Vagina (tissue), 2 donors: ENCODE measurements at regions not wholly inside any gene's neighbourhood (a gene's known extent, or its start where the extent isn't known, plus 50 kb on each side); places are given as distances from the start of the nearest gene placed in this dataset.

Source experiments
- POLR2AphosphoS5 ChIP-seq, 2 donors: sonication (generic); formaldehyde crosslinking; IDR thresholded peaks; one replicate each; pipeline ENCODE4 v1.9.0; 2017; ENCODE audit warnings: antibody characterized with exemption in 2 of 2, mild to moderate bottlenecking in 2 of 2, low read depth in 1 of 2; ENCODE audit not compliant: insufficient read depth in 1 of 2
- TF ChIP-seq, protein P1 (sequence below), 3 experiments: fragments of 450-650 bp in 2 of 3; fragments of 200-600 bp in 1 of 3; sonication (generic) in 1 of 3; IDR thresholded peaks; one replicate each; pipeline ENCODE4 v1.5.1; 2017 to 2019; ENCODE audit warnings: antibody characterized with exemption in 3 of 3, mild to moderate bottlenecking in 2 of 3, moderate library complexity in 2 of 3

DNA sequence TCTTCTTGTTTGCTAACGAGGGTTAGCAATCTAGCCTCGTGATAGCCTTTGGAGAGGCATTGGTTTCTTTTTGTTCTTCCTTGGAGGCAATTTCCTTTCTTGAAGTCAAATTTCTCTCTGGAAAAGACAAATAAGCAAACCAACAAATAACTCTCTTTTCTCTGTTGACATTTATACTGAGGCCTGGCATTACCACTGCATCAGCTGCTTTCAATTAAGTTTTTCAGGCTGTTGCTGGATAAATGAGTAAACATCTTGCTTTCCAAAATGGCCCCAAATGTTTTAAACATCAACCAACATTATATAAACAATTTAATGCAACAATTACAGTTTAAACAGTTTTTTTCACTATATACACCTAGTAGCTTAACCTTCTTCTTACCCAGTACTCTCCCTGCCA, 264.4 kb downstream of the HTR1A start:
- no peak for TF ChIP-seq POLR2AphosphoS5 (IDR thresholded peaks at IDR 0.05; ENCODE audit: insufficient read depth in 1 of 2, low read depth in 1 of 2)
- TF ChIP-seq, protein P1, sequence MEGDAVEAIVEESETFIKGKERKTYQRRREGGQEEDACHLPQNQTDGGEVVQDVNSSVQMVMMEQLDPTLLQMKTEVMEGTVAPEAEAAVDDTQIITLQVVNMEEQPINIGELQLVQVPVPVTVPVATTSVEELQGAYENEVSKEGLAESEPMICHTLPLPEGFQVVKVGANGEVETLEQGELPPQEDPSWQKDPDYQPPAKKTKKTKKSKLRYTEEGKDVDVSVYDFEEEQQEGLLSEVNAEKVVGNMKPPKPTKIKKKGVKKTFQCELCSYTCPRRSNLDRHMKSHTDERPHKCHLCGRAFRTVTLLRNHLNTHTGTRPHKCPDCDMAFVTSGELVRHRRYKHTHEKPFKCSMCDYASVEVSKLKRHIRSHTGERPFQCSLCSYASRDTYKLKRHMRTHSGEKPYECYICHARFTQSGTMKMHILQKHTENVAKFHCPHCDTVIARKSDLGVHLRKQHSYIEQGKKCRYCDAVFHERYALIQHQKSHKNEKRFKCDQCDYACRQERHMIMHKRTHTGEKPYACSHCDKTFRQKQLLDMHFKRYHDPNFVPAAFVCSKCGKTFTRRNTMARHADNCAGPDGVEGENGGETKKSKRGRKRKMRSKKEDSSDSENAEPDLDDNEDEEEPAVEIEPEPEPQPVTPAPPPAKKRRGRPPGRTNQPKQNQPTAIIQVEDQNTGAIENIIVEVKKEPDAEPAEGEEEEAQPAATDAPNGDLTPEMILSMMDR (IDR thresholded peaks at IDR 0.05) = no peak
